OCI-LY3 (cell line): ENCODE measurements at regions not wholly inside any gene's neighbourhood (a gene's known extent, or its start where the extent isn't known, plus 50 kb on each side); places are given as distances from the start of the nearest gene placed in this dataset.

Experiments
- H2AFZ ChIP-seq: fragments of 200-600, 300-600 bp; shearing (Covaris generic); 2 replicates; pipeline ENCODE4 v1.6.0; 2014; ENCODE audit warnings: antibody characterized with exemption, low read depth, low read length
- H3K27ac ChIP-seq: fragments of 200-600, 300-600 bp; sonication (generic); 2 replicates; pipeline ENCODE4 v1.5.1; 2014; ENCODE audit warnings: mild to moderate bottlenecking, low read length, moderate library complexity, mixed read lengths
- H3K27me3 ChIP-seq: fragments of 200-600, 300-600 bp; sonication (generic); 2 replicates; pipeline ENCODE4 v1.6.1; 2014; ENCODE audit warnings: low read depth, low read length, mixed read lengths
- H3K36me3 ChIP-seq: fragments of 200-600, 300-600 bp; sonication (generic); replicated peaks from 2 replicates; pipeline ENCODE3; 2014; ENCODE audit warnings: low read depth, low read length, mixed read lengths
- H3K4me1 ChIP-seq: fragments of 300-600, 200-600 bp; sonication (generic); 2 replicates; pipeline ENCODE4 v1.6.1; 2014; ENCODE audit warnings: low read length, mixed read lengths
- H3K4me2 ChIP-seq: fragments of 200-600, 300-600 bp; sonication (generic); 2 replicates; pipeline ENCODE4 v1.6.1; 2014; ENCODE audit warnings: low read length, mixed read lengths
- H3K4me3 ChIP-seq: fragments of 300-600, 200-600 bp; sonication (generic); 2 replicates; pipeline ENCODE4 v1.5.1; 2014; ENCODE audit warnings: antibody characterized with exemption, mild to moderate bottlenecking, low read length, moderate library complexity
- H3K79me2 ChIP-seq: fragments of 300-600, 200-600 bp; shearing (Covaris generic); 2 replicates; pipeline ENCODE4 v1.6.1; 2014; ENCODE audit warnings: mild to moderate bottlenecking, low read length, mixed read lengths
- H3K9ac ChIP-seq: fragments of 300-600, 200-600 bp; shearing (Covaris generic); 2 replicates; pipeline ENCODE4 v1.6.0; 2014; ENCODE audit warnings: mild to moderate bottlenecking, low read length, moderate library complexity
- H3K9me3 ChIP-seq: fragments of 200-600, 300-600 bp; shearing (Covaris generic); 2 replicates; pipeline ENCODE4 v1.6.1; 2014; ENCODE audit warnings: low read length, mixed read lengths; ENCODE audit not compliant: insufficient read depth
- H4K20me1 ChIP-seq: fragments of 200-600, 300-600 bp; sonication (generic); 2 replicates; pipeline ENCODE4 v1.6.1; 2016; ENCODE audit warnings: low read length, mixed read lengths; ENCODE audit not compliant: insufficient read depth
- EZH2phosphoT487 ChIP-seq: fragments of 200-600 bp; shearing (Covaris generic); IDR thresholded peaks from 2 replicates; pipeline ENCODE4 v1.6.1; 2018; ENCODE audit warnings: antibody characterized with exemption, mixed run types, low read depth
- TF ChIP-seq, protein P1 (sequence below): fragments of 200-600, 300-600 bp; sonication (generic); IDR thresholded peaks from 2 replicates; pipeline ENCODE4 v1.5.1; 2014; ENCODE audit warnings: antibody characterized with exemption, low read length, low read depth

DNA sequence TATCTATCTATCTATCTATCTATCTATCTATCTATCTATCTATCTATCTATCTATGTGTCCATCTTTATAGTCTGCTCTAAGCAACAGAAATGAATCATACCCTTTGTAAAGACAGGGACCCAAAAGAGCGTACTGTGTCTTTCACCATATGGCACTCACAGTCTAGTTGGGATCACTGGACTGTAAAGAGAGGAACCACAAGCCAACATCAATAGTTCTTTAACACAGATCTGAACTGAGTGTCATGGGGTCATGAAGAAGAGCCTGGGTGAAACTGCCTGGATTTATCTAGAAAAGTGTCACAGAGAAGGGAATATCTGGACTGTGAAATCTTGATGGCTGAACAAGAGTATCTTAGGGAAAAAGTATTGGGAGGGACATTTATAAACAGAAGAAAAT lies 619.1 kb upstream of the SOX9 start:
- no peak overlapping the region for H2AFZ ChIP-seq
- H4K20me1 ChIP-seq: no peaks in the 10 kb centered on the region
- no peak overlapping the region for H3K4me3 ChIP-seq
- H3K27me3 ChIP-seq: no peaks in the 10 kb centered on the region
- H3K36me3 ChIP-seq: no peaks in the 10 kb centered on the region
- H3K27ac ChIP-seq: no peak overlapping the region
- TF ChIP-seq EZH2phosphoT487: no peak
- TF ChIP-seq, protein P1, sequence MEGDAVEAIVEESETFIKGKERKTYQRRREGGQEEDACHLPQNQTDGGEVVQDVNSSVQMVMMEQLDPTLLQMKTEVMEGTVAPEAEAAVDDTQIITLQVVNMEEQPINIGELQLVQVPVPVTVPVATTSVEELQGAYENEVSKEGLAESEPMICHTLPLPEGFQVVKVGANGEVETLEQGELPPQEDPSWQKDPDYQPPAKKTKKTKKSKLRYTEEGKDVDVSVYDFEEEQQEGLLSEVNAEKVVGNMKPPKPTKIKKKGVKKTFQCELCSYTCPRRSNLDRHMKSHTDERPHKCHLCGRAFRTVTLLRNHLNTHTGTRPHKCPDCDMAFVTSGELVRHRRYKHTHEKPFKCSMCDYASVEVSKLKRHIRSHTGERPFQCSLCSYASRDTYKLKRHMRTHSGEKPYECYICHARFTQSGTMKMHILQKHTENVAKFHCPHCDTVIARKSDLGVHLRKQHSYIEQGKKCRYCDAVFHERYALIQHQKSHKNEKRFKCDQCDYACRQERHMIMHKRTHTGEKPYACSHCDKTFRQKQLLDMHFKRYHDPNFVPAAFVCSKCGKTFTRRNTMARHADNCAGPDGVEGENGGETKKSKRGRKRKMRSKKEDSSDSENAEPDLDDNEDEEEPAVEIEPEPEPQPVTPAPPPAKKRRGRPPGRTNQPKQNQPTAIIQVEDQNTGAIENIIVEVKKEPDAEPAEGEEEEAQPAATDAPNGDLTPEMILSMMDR: no peak
- H3K79me2 ChIP-seq: no peaks in the 10 kb centered on the region
- H3K9ac ChIP-seq: no peak overlapping the region
- H3K9me3 ChIP-seq: no peaks in the 10 kb centered on the region
- H3K4me1 ChIP-seq: no peaks in the 10 kb centered on the region
- no peak overlapping the region for H3K4me2 ChIP-seq

DNA sequence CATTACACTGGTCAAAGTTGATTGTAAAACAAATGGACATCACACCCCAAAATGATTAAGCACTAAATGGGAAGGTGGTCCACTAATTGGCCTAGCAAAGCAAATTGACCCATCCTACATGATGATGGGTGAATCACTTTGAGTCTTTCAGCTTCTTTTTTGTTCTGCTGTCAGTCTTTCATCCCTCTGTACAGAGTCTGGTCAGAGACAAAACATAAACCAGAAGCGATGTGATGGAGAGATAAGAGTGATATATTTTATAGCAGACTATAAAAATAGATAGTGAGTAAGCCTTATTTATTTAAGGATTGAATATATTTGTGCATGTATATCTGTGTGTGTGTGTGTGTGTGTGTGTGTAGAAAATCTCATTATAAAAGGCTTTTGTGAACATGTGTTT lies 618.4 kb upstream of the SOX9 start:
- Histone ChIP-seq H3K27me3 (no peaks in the 10 kb centered on the region), H2AFZ (no peak overlapping the region), H3K4me2 (no peak overlapping the region), H3K4me1 (no peaks in the 10 kb centered on the region), H3K9ac (no peak overlapping the region), H3K4me3 (no peak overlapping the region), H3K36me3 (no peaks in the 10 kb centered on the region), H3K79me2 (no peaks in the 10 kb centered on the region), H3K9me3 (no peaks in the 10 kb centered on the region), H4K20me1 (no peaks in the 10 kb centered on the region), H3K27ac (no peak overlapping the region)
- no peak for TF ChIP-seq EZH2phosphoT487
- TF ChIP-seq, protein P1: no peak

- H2AFZ ChIP-seq: no peak overlapping the region
- H3K9me3 ChIP-seq: no peaks in the 10 kb centered on the region
- no peaks in the 10 kb centered on the region for H3K36me3 ChIP-seq
- TF ChIP-seq EZH2phosphoT487: no peak
- TF ChIP-seq, protein P1: no peak
- no peaks in the 10 kb centered on the region for H3K4me1 ChIP-seq
- H3K4me2 ChIP-seq: no peak overlapping the region
- H4K20me1 ChIP-seq: no peaks in the 10 kb centered on the region
- H3K4me3 ChIP-seq: no peak overlapping the region
- no peak overlapping the region for H3K27ac ChIP-seq
- H3K79me2 ChIP-seq: no peaks in the 10 kb centered on the region
- no peaks in the 10 kb centered on the region for H3K27me3 ChIP-seq
- no peak overlapping the region for H3K9ac ChIP-seq
These were observed 616.9 kb upstream of the SOX9 start for GRCh38 chr17:71503710-71504465.

DNA sequence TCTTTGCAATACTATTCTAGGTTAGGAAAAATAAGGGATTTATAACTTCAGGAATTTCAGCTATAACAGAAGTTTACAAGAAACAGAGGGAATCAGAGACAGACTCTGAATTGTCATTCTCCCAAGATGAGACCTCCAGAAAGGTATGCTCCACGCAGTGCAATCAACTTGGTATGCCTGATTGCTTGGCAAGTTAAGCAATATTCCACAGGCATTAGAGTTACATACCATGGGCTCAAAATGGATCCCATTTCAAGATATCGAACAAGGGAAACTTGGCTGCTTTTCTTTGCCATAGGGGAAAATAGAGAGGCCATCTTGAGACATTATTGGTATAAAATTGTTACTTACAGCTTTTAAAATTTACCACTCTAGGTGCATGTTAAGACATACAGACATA lies 615.6 kb upstream of the SOX9 start:
- H3K79me2 ChIP-seq: no peaks in the 10 kb centered on the region
- H3K9me3 ChIP-seq: no peaks in the 10 kb centered on the region
- no peak overlapping the region for H2AFZ ChIP-seq
- TF ChIP-seq, protein P1: no peak
- no peak for TF ChIP-seq EZH2phosphoT487
- H3K9ac ChIP-seq: no peak overlapping the region
- no peak overlapping the region for H3K4me3 ChIP-seq
- H3K36me3 ChIP-seq: no peaks in the 10 kb centered on the region
- H3K4me2 ChIP-seq: no peak overlapping the region
- no peaks in the 10 kb centered on the region for H4K20me1 ChIP-seq
- no peak overlapping the region for H3K27ac ChIP-seq
- no peaks in the 10 kb centered on the region for H3K27me3 ChIP-seq
- no peaks in the 10 kb centered on the region for H3K4me1 ChIP-seq
